ENCODE measurements at regions not wholly inside any gene's neighbourhood (a gene's known extent, or its start where the extent isn't known, plus 50 kb on each side); places are given as distances from the start of the nearest gene placed in this dataset.

- no peak for TF ChIP-seq POLR2A (IDR thresholded peaks at IDR 0.05)
- TF ChIP-seq, protein P1, sequence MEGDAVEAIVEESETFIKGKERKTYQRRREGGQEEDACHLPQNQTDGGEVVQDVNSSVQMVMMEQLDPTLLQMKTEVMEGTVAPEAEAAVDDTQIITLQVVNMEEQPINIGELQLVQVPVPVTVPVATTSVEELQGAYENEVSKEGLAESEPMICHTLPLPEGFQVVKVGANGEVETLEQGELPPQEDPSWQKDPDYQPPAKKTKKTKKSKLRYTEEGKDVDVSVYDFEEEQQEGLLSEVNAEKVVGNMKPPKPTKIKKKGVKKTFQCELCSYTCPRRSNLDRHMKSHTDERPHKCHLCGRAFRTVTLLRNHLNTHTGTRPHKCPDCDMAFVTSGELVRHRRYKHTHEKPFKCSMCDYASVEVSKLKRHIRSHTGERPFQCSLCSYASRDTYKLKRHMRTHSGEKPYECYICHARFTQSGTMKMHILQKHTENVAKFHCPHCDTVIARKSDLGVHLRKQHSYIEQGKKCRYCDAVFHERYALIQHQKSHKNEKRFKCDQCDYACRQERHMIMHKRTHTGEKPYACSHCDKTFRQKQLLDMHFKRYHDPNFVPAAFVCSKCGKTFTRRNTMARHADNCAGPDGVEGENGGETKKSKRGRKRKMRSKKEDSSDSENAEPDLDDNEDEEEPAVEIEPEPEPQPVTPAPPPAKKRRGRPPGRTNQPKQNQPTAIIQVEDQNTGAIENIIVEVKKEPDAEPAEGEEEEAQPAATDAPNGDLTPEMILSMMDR (IDR thresholded peaks at IDR 0.05 in 4 of 5, conservative IDR thresholded peaks at IDR 0.05 in 1 of 5) = no peak
- DNase-seq (no peak), ATAC-seq (no peak)
- Histone ChIP-seq H3K9me3 (no peaks in the 10 kb centered on the region), H3K27me3 (no peaks in the 10 kb centered on the region), H3K4me3 (no peak overlapping the region), H3K27ac (no peak overlapping the region), H3K4me1 (no peaks in the 10 kb centered on the region), H3K36me3 (no peaks in the 10 kb centered on the region)
- in situ Hi-C loops (cut with MboI; ENCODE audit: low sequenced_read_pairs in 4 of 4) = no loop called here
- intact Hi-C loops (cut with DNase I; ENCODE audit: low total_unique reads) = no loop called here
Measured at GRCh38 chr16:6095414-6095813, 997.8 kb upstream of the EEF2KMT start.

GRCh38 chr16:6091021-6091420 is 993.4 kb upstream of the EEF2KMT start:
- Histone ChIP-seq H3K4me1 (no peaks in the 10 kb centered on the region), H3K27me3 (no peaks in the 10 kb centered on the region), H3K36me3 (no peaks in the 10 kb centered on the region), H3K27ac (no peak overlapping the region), H3K4me3 (no peak overlapping the region), H3K9me3 (no peaks in the 10 kb centered on the region)
- ATAC-seq = no peak
- no peak for TF ChIP-seq POLR2A (IDR thresholded peaks at IDR 0.05)
- TF ChIP-seq, protein P1 (IDR thresholded peaks at IDR 0.05 in 4 of 5, conservative IDR thresholded peaks at IDR 0.05 in 1 of 5) = no peak
- in situ Hi-C loops (cut with MboI; ENCODE audit: low sequenced_read_pairs in 4 of 4) = no loop called here
- DNase-seq = no peak
- intact Hi-C loops (cut with DNase I; ENCODE audit: low total_unique reads) = no loop called here

- TF ChIP-seq, protein P1 (IDR thresholded peaks at IDR 0.05 in 4 of 5, conservative IDR thresholded peaks at IDR 0.05 in 1 of 5) = peak in 1 of 5 experiments; percentile 30
- TF ChIP-seq POLR2A (IDR thresholded peaks at IDR 0.05) = no peak
- intact Hi-C loops (cut with DNase I; ENCODE audit: low total_unique reads) = no loop called here
- Histone ChIP-seq H3K27ac (no peak overlapping the region), H3K9me3 (no peaks in the 10 kb centered on the region), H3K27me3 (no peaks in the 10 kb centered on the region), H3K4me3 (no peak overlapping the region), H3K4me1 (no peaks in the 10 kb centered on the region), H3K36me3 (no peaks in the 10 kb centered on the region)
- DNase-seq (no peak), ATAC-seq (no peak)
- in situ Hi-C loops (cut with MboI; ENCODE audit: low sequenced_read_pairs in 4 of 4) = no loop called here
Measured at GRCh38 chr16:6081320-6081976, 983.9 kb upstream of the EEF2KMT start.

- intact Hi-C loops (cut with DNase I; ENCODE audit: low total_unique reads) = no loop called here
- H3K9me3 ChIP-seq = no peaks in the 10 kb centered on the region
- no peaks in the 10 kb centered on the region for H3K36me3 ChIP-seq
- H3K4me1 ChIP-seq = no peaks in the 10 kb centered on the region
- ATAC-seq (no peak), DNase-seq (no peak)
- H3K4me3 ChIP-seq = no peak overlapping the region
- H3K27ac ChIP-seq = no peak overlapping the region
- H3K27me3 ChIP-seq = no peaks in the 10 kb centered on the region
- TF ChIP-seq POLR2A (IDR thresholded peaks at IDR 0.05) = no peak
- TF ChIP-seq, protein P1 (IDR thresholded peaks at IDR 0.05 in 4 of 5, conservative IDR thresholded peaks at IDR 0.05 in 1 of 5) = no peak
- in situ Hi-C loops (cut with MboI; ENCODE audit: low sequenced_read_pairs in 4 of 4) = no loop called here
Measured at GRCh38 chr16:6076631-6077030, 979.0 kb upstream of the EEF2KMT start.

- DNase-seq = no peak
- no peaks in the 10 kb centered on the region for H3K4me1 ChIP-seq
- ATAC-seq = no peak
- intact Hi-C loops (cut with DNase I; ENCODE audit: low total_unique reads) = no loop called here
- in situ Hi-C loops (cut with MboI; ENCODE audit: low sequenced_read_pairs in 4 of 4) = no loop called here
- TF ChIP-seq, protein P1 (IDR thresholded peaks at IDR 0.05 in 4 of 5, conservative IDR thresholded peaks at IDR 0.05 in 1 of 5) = no peak
- TF ChIP-seq POLR2A (IDR thresholded peaks at IDR 0.05) = no peak
- H3K9me3 ChIP-seq = no peaks in the 10 kb centered on the region
- no peaks in the 10 kb centered on the region for H3K36me3 ChIP-seq
- H3K27me3 ChIP-seq = no peaks in the 10 kb centered on the region
- no peak overlapping the region for H3K27ac ChIP-seq
- no peak overlapping the region for H3K4me3 ChIP-seq
Measured at GRCh38 chr16:6068063-6068462, 970.5 kb upstream of the EEF2KMT start.
